ENCODE measurements at regions not wholly inside any gene's neighbourhood (a gene's known extent, or its start where the extent isn't known, plus 50 kb on each side); places are given as distances from the start of the nearest gene placed in this dataset.
A peak's percentile ranks its signal among the peaks of the same experiment; 100 is the strongest.

DNA sequence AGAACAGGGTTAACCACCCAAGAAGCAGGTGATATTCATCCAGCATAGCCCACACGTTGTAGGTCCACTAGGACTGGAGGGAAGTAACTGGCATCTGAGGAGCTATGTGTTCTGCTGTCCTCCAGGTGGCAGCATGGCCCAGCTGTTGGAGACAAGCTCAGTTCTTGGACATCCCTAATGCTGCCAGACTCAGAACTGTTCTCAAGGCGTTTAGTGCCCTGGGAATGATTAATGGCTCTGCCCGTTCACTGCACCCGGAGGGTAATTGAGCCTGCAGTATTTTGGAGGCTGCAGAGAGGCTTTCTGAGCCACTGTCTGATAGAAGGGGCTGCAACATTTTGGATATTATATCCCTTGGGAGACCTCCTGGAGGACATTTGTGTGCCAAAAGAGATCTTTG, 521.3 kb upstream of the SEMA6D start:
- Histone ChIP-seq H2BK20ac (ENCODE audit: low read depth, low read length) (no peak overlapping the region), H3K79me1 (ENCODE audit: low read depth in 1 of 2, low read length in 2 of 2) (no peaks in the 10 kb centered on the region), H3K9me3 (ENCODE audit: control insufficient read depth, insufficient read depth, low read length) (no peaks in the 10 kb centered on the region), H4K5ac (ENCODE audit: low read depth, low read length) (no peak overlapping the region), H3K18ac (ENCODE audit: low read depth, low read length) (no peak overlapping the region), H3K36me3 (ENCODE audit: control insufficient read depth, insufficient read depth, low read length) (no peaks in the 10 kb centered on the region), H2BK15ac (ENCODE audit: low read depth, low read length) (no peak overlapping the region), H3K56ac (ENCODE audit: extremely low read depth, insufficient read depth, low read length) (no peak overlapping the region), H3K27me3 (ENCODE audit: control insufficient read depth, insufficient read depth, low read length) (peaks cover 2% of the 10 kb centered on the region), H3K4me1 (ENCODE audit: control insufficient read depth, insufficient read depth, low read length) (no peaks in the 10 kb centered on the region), H3K23ac (ENCODE audit: low read depth, low read length) (no peak overlapping the region), H4K91ac (ENCODE audit: insufficient read depth, low read depth, low read length) (no peak overlapping the region), H3K4me2 (ENCODE audit: low read depth, low read length) (no peak overlapping the region), H2BK120ac (ENCODE audit: low read depth, low read length) (no peak overlapping the region), H2AFZ (replicated peaks; ENCODE audit: low read length, poor library complexity) (peak overlapping the region; percentile 60), H2AK9ac (replicated peaks; ENCODE audit: low read depth, low read length, poor library complexity) (no peak overlapping the region), H3K9me1 (ENCODE audit: insufficient read depth, low read length) (no peaks in the 10 kb centered on the region), H4K20me1 (ENCODE audit: insufficient read depth, low read length) (no peaks in the 10 kb centered on the region), H3K9ac (ENCODE audit: low read depth, low read length) (no peak overlapping the region), H4K8ac (ENCODE audit: low read depth in 2 of 2, low read length in 2 of 2) (no peak overlapping the region), H2BK5ac (ENCODE audit: low read depth, low read length, poor library complexity, severe bottlenecking) (no peak overlapping the region), H3K27ac (ENCODE audit: insufficient read depth, low read length) (no peak overlapping the region), H3K14ac (replicated peaks; ENCODE audit: low read depth, low read length) (no peak overlapping the region), H3K4ac (ENCODE audit: low read depth, low read length) (no peak overlapping the region), H2AK5ac (ENCODE audit: low read depth, low read length) (no peak overlapping the region), H3K4me3 (ENCODE audit: insufficient read depth, low read depth, low read length) (no peak overlapping the region)
- in situ Hi-C loops (cut with MboI; ENCODE audit: low sequenced_read_pairs): loop anchor here (10.0 kb wide), 2 partner anchors 889 to 1089 kb away; no protein-coding TSS in a partner anchor
- ATAC-seq (ENCODE audit: low read depth) (peak; percentile 100), DNase-seq (peak; percentile 87)
- WGBS, 2 experiments (ENCODE audit: extremely low coverage in 2 of 2, insufficient read length in 1 of 2): 0% methylated on average over 3 of the region's 4 CpGs; no CpG with 5 or more reads in 1 of the 2 experiments
- POLR2A ChIA-PET (ENCODE audit: unreplicated experiment): interaction anchor here (0.6 kb wide), 1 partner anchor 436 kb away, joined by 3 read pairs; no protein-coding TSS in a partner anchor
- dilution Hi-C loops (cut with HindIII; ENCODE audit: low sequenced_read_pairs, unreplicated experiment): no loop called here
- peak; percentile 100 for TF ChIP-seq RAD21 (IDR thresholded peaks at IDR 0.05; ENCODE audit: low read length)
- peak; percentile 91 for TF ChIP-seq CTCF (conservative IDR thresholded peaks at IDR 0.05; ENCODE audit: low read depth, low read length)
- TF ChIP-seq SMC3 (IDR thresholded peaks at IDR 0.05; ENCODE audit: low read depth, low read length): peak; percentile 98
- TF ChIP-seq RCOR1 (IDR thresholded peaks at IDR 0.05; ENCODE audit: insufficient replicate concordance, low read length): no peak
- peak; percentile 47; the same call in 1 of the 2 replicates for TF ChIP-seq POLR2A (IDR thresholded peaks at IDR 0.05; ENCODE audit: low read depth, low read length)
- no peak for TF ChIP-seq MAZ (IDR thresholded peaks at IDR 0.05; ENCODE audit: borderline replicate concordance, low read depth, low read length)
- TF ChIP-seq USF2 (IDR thresholded peaks at IDR 0.05; ENCODE audit: low read depth, low read length): no peak
- CTCF ChIA-PET: interaction anchor here (1.0 to 3.6 kb wide), 16 partner anchors 78 to 1091 kb away, joined by 3 to 29 read pairs (median 3); partner anchors contain the start of gene SEMA6D
- no TSS peak for BruUV-seq (replicated peaks)
- intact Hi-C loops (cut with micrococcal nuclease): loop anchor here (1.0 to 5.0 kb wide), 8 partner anchors 137 to 1089 kb away; partner anchors contain the start of gene SEMA6D

All from IMR-90 (cell line).